ENCODE measurements at regions not wholly inside any gene's neighbourhood (a gene's known extent, or its start where the extent isn't known, plus 50 kb on each side); places are given as distances from the start of the nearest gene placed in this dataset.

GRCh38 chr3:171514466-171514865, 54.3 kb upstream of the TNIK start:
- H3K27ac ChIP-seq (replicated peaks): no peak overlapping the region
- DNase-seq (ENCODE audit: low read depth in 1 of 2, low spot score in 1 of 2): no peak
- H3K4me3 ChIP-seq (replicated peaks; ENCODE audit: insufficient read depth, low read length): no peak overlapping the region
- peaks cover 6% of the 10 kb centered on the region for H3K27me3 ChIP-seq (ENCODE audit: insufficient read depth, poor library complexity, severe bottlenecking)
- TF ChIP-seq GABPA (IDR thresholded peaks at IDR 0.05; ENCODE audit: low read depth) (no peak), REST (IDR thresholded peaks at IDR 0.05; ENCODE audit: insufficient replicate concordance, low read depth) (no peak), CTCF (IDR thresholded peaks at IDR 0.05; ENCODE audit: insufficient read depth, low read length) (no peak), SPI1 (IDR thresholded peaks at IDR 0.05; ENCODE audit: borderline replicate concordance, low read depth) (no peak), POLR2AphosphoS5 (IDR thresholded peaks at IDR 0.05; ENCODE audit: low read depth) (no peak)

- H3K27ac ChIP-seq (replicated peaks): no peak overlapping the region
- TF ChIP-seq GABPA (IDR thresholded peaks at IDR 0.05; ENCODE audit: low read depth): no peak
- TF ChIP-seq REST (IDR thresholded peaks at IDR 0.05; ENCODE audit: insufficient replicate concordance, low read depth): no peak
- TF ChIP-seq CTCF (IDR thresholded peaks at IDR 0.05; ENCODE audit: insufficient read depth, low read length): no peak
- no peak for TF ChIP-seq POLR2AphosphoS5 (IDR thresholded peaks at IDR 0.05; ENCODE audit: low read depth)
- TF ChIP-seq SPI1 (IDR thresholded peaks at IDR 0.05; ENCODE audit: borderline replicate concordance, low read depth): no peak
- DNase-seq (ENCODE audit: low read depth in 1 of 2, low spot score in 1 of 2): no peak
These were observed 51.2 kb upstream of the TNIK start for GRCh38 chr3:171511450-171511849.

More at GRCh38 chr3:171511450-171511849, 51.2 kb upstream of the TNIK start:
- H3K27me3 ChIP-seq (ENCODE audit: insufficient read depth, poor library complexity, severe bottlenecking): peaks cover 2% of the 10 kb centered on the region
- H3K4me3 ChIP-seq (replicated peaks; ENCODE audit: insufficient read depth, low read length): no peak overlapping the region
